ENCODE measurements at regions not wholly inside any gene's neighbourhood (a gene's known extent, or its start where the extent isn't known, plus 50 kb on each side); places are given as distances from the start of the nearest gene placed in this dataset.

GRCh38 chr7:110442381-110442837, 648.5 kb upstream of the LRRN3 start:
- no peak overlapping the region for H3K27ac ChIP-seq
- intact Hi-C loops (cut with DNase I) = no loop called here
- ATAC-seq (peak; percentile 33 to 63 (median 52)), DNase-seq (no peak)
- TF ChIP-seq POLR2A (IDR thresholded peaks at IDR 0.05) (no peak), CTCF (IDR thresholded peaks at IDR 0.05) (peak; percentile 10 to 41 (median 24))
- H3K36me3 ChIP-seq = no peaks in the 10 kb centered on the region
- H3K4me1 ChIP-seq = no peaks in the 10 kb centered on the region
- no peaks in the 10 kb centered on the region for H3K9me3 ChIP-seq
- WGBS (ENCODE audit: insufficient coverage, low coverage, low lambda C conversion rate, missing lambda C conversion rate) = 36% methylated on average over 4 of the region's 4 CpGs
- no peak overlapping the region for H3K4me3 ChIP-seq
- H3K27me3 ChIP-seq = no peaks in the 10 kb centered on the region

GRCh38 chr7:110446658-110447057, 644.3 kb upstream of the LRRN3 start:
- DNase-seq (no peak), ATAC-seq (no peak)
- Histone ChIP-seq H3K27ac (no peak overlapping the region), H3K4me3 (no peak overlapping the region), H3K36me3 (no peaks in the 10 kb centered on the region), H3K4me1 (no peaks in the 10 kb centered on the region), H3K9me3 (no peaks in the 10 kb centered on the region), H3K27me3 (no peaks in the 10 kb centered on the region)
- 92% methylated on average over 6 of the region's 6 CpGs for WGBS (ENCODE audit: insufficient coverage, low coverage, low lambda C conversion rate, missing lambda C conversion rate)
- TF ChIP-seq POLR2A (IDR thresholded peaks at IDR 0.05) = no peak
- TF ChIP-seq CTCF (IDR thresholded peaks at IDR 0.05) = no peak
- intact Hi-C loops (cut with DNase I) = no loop called here

GRCh38 chr7:110448918-110449317, 642.0 kb upstream of the LRRN3 start:
- Histone ChIP-seq H3K36me3 (no peaks in the 10 kb centered on the region), H3K27ac (no peak overlapping the region), H3K4me1 (no peaks in the 10 kb centered on the region), H3K4me3 (no peak overlapping the region), H3K9me3 (no peaks in the 10 kb centered on the region), H3K27me3 (no peaks in the 10 kb centered on the region)
- no peak for DNase-seq
- no peak for ATAC-seq
- intact Hi-C loops (cut with DNase I) = no loop called here
- TF ChIP-seq CTCF (IDR thresholded peaks at IDR 0.05) (no peak), POLR2A (IDR thresholded peaks at IDR 0.05) (no peak)

GRCh38 chr7:110454713-110455112, 636.2 kb upstream of the LRRN3 start:
- no peak overlapping the region for H3K27ac ChIP-seq
- no peaks in the 10 kb centered on the region for H3K4me1 ChIP-seq
- no peak for TF ChIP-seq CTCF (IDR thresholded peaks at IDR 0.05)
- no peak for TF ChIP-seq POLR2A (IDR thresholded peaks at IDR 0.05)
- H3K27me3 ChIP-seq = no peaks in the 10 kb centered on the region
- ATAC-seq (no peak), DNase-seq (no peak)
- intact Hi-C loops (cut with DNase I) = no loop called here
- H3K4me3 ChIP-seq = no peak overlapping the region
- 52% methylated on average over 3 of the region's 3 CpGs for WGBS (ENCODE audit: insufficient coverage, low coverage, low lambda C conversion rate, missing lambda C conversion rate)
- no peaks in the 10 kb centered on the region for H3K9me3 ChIP-seq
- no peaks in the 10 kb centered on the region for H3K36me3 ChIP-seq

- Histone ChIP-seq H3K4me3 (no peak overlapping the region), H3K4me1 (no peaks in the 10 kb centered on the region), H3K27me3 (no peaks in the 10 kb centered on the region), H3K27ac (no peak overlapping the region), H3K9me3 (no peaks in the 10 kb centered on the region), H3K36me3 (no peaks in the 10 kb centered on the region)
- WGBS (ENCODE audit: insufficient coverage, low coverage, low lambda C conversion rate, missing lambda C conversion rate) = 13% methylated on average over 2 of the region's 2 CpGs
- DNase-seq (no peak), ATAC-seq (no peak)
- intact Hi-C loops (cut with DNase I) = no loop called here
- TF ChIP-seq POLR2A (IDR thresholded peaks at IDR 0.05) (no peak), CTCF (IDR thresholded peaks at IDR 0.05) (no peak)
These were observed 629.3 kb upstream of the LRRN3 start for GRCh38 chr7:110461621-110462020.

All from right lobe of liver (tissue), 6 donors.